Muscle of arm (tissue), 1 donor: ENCODE measurements at regions not wholly inside any gene's neighbourhood (a gene's known extent, or its start where the extent isn't known, plus 50 kb on each side); places are given as distances from the start of the nearest gene placed in this dataset.

Experiments used
- DNase-seq: peaks from one replicate; pipeline ENCODE4 v3.0.0-alpha.2; 2013

- DNase-seq, result no peak
These were observed 1370.3 kb upstream of the SLC10A2 start for GRCh38 chr13:104436555-104436954.

- DNase-seq, result no peak
These were observed 1365.7 kb upstream of the SLC10A2 start for GRCh38 chr13:104431895-104432294.

- DNase-seq, result no peak
These were observed 1360.2 kb upstream of the SLC10A2 start for GRCh38 chr13:104426435-104426834.

- no peak for DNase-seq
These were observed 1356.5 kb upstream of the SLC10A2 start for GRCh38 chr13:104422668-104423067.

- DNase-seq, result no peak
These were observed 1350.8 kb upstream of the SLC10A2 start for GRCh38 chr13:104416973-104417372.

GRCh38 chr13:104414771-104415170, 1348.6 kb upstream of the SLC10A2 start:
- DNase-seq, result no peak

- no peak for DNase-seq
These were observed 1348.0 kb upstream of the SLC10A2 start for GRCh38 chr13:104414181-104414580.

GRCh38 chr13:104411141-104411765, 1345.0 kb upstream of the SLC10A2 start:
- DNase-seq, result no peak

- no peak for DNase-seq
These were observed 1342.5 kb upstream of the SLC10A2 start for GRCh38 chr13:104408733-104409132.

GRCh38 chr13:104404325-104404724, 1338.1 kb upstream of the SLC10A2 start:
- DNase-seq, result no peak

GRCh38 chr13:104389691-104390090, 1323.5 kb upstream of the SLC10A2 start:
- no peak for DNase-seq

GRCh38 chr13:104387510-104387909, 1321.3 kb upstream of the SLC10A2 start:
- DNase-seq, result no peak

- DNase-seq, result no peak
These were observed 1319.2 kb upstream of the SLC10A2 start for GRCh38 chr13:104385404-104385803.

- no peak for DNase-seq
These were observed 1316.7 kb upstream of the SLC10A2 start for GRCh38 chr13:104382951-104383350.

- no peak for DNase-seq
These were observed 1310.4 kb upstream of the SLC10A2 start for GRCh38 chr13:104376588-104376987.

- DNase-seq, result no peak
These were observed 1309.4 kb upstream of the SLC10A2 start for GRCh38 chr13:104375614-104376013.

- no peak for DNase-seq
These were observed 1306.0 kb upstream of the SLC10A2 start for GRCh38 chr13:104372095-104372655.

GRCh38 chr13:104365430-104365829, 1299.2 kb upstream of the SLC10A2 start:
- DNase-seq, result no peak

GRCh38 chr13:104357672-104358354, 1291.6 kb upstream of the SLC10A2 start:
- no peak for DNase-seq

- no peak for DNase-seq
These were observed 1291.0 kb upstream of the SLC10A2 start for GRCh38 chr13:104357174-104357573.

GRCh38 chr13:104355041-104355670, 1288.9 kb upstream of the SLC10A2 start:
- DNase-seq, result no peak

- DNase-seq, result no peak
These were observed 1261.0 kb upstream of the SLC10A2 start for GRCh38 chr13:104327211-104327610.

- no peak for DNase-seq
These were observed 1260.3 kb upstream of the SLC10A2 start for GRCh38 chr13:104326523-104326922.
